OCI-LY3 (cell line): ENCODE measurements at regions not wholly inside any gene's neighbourhood (a gene's known extent, or its start where the extent isn't known, plus 50 kb on each side); places are given as distances from the start of the nearest gene placed in this dataset.

ENCODE experiments used
- EZH2phosphoT487 ChIP-seq: fragments of 200-600 bp; shearing (Covaris generic); IDR thresholded peaks from 2 replicates; pipeline ENCODE4 v1.6.1; 2018; ENCODE audit warnings: antibody characterized with exemption, mixed run types, low read depth
- TF ChIP-seq, protein P1 (sequence below): fragments of 200-600, 300-600 bp; sonication (generic); IDR thresholded peaks from 2 replicates; pipeline ENCODE4 v1.5.1; 2014; ENCODE audit warnings: antibody characterized with exemption, low read length, low read depth

DNA sequence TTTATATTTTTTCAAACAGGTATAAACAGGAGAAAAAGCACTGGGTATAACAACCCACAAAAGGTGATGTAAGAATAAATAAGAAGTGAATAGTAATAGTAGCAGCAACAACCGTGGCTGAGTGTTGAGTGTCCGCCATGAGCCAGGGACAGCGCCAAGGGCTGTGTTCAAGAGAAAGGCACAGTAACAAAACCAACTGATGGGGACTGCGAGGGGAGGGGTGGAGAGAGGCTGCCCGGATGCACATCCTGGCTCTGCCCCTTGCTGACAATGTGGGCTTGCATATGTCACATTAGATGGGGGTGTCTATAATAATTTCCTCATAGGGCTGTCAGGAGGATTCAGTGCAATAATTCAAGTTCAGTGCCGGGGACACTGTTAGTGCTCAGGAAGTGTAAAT, 912.4 kb downstream of the VRK1 start:
- TF ChIP-seq, protein P1, sequence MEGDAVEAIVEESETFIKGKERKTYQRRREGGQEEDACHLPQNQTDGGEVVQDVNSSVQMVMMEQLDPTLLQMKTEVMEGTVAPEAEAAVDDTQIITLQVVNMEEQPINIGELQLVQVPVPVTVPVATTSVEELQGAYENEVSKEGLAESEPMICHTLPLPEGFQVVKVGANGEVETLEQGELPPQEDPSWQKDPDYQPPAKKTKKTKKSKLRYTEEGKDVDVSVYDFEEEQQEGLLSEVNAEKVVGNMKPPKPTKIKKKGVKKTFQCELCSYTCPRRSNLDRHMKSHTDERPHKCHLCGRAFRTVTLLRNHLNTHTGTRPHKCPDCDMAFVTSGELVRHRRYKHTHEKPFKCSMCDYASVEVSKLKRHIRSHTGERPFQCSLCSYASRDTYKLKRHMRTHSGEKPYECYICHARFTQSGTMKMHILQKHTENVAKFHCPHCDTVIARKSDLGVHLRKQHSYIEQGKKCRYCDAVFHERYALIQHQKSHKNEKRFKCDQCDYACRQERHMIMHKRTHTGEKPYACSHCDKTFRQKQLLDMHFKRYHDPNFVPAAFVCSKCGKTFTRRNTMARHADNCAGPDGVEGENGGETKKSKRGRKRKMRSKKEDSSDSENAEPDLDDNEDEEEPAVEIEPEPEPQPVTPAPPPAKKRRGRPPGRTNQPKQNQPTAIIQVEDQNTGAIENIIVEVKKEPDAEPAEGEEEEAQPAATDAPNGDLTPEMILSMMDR = no peak
- TF ChIP-seq EZH2phosphoT487 = no peak
